Ammon's horn (tissue), 1 donor: ENCODE measurements at regions not wholly inside any gene's neighbourhood (a gene's known extent, or its start where the extent isn't known, plus 50 kb on each side); places are given as distances from the start of the nearest gene placed in this dataset.
"Not testable (repeated sequence)": the region's sequence is repeated elsewhere in the genome, so short reads cannot be mapped to it uniquely, and the experiment has no call there.

ENCODE experiments used
- DNase-seq: peaks from one replicate; pipeline ENCODE4 v3.0.0-alpha.2; 2016; ENCODE audit warnings: low spot score

- not testable (repeated sequence) for DNase-seq
These were observed 210.3 kb upstream of the ELL2 start for GRCh38 chr5:96171973-96172372.

- not testable (repeated sequence) for DNase-seq
These were observed 209.0 kb upstream of the ELL2 start for GRCh38 chr5:96170481-96171125.

GRCh38 chr5:96168833-96169232, 207.2 kb upstream of the ELL2 start:
- DNase-seq: not testable (repeated sequence)

GRCh38 chr5:96159043-96159442, 197.4 kb upstream of the ELL2 start:
- DNase-seq: no peak

- DNase-seq: no peak
These were observed 196.2 kb upstream of the ELL2 start for GRCh38 chr5:96157841-96158291.

- no peak for DNase-seq
These were observed 195.6 kb upstream of the ELL2 start for GRCh38 chr5:96157077-96157780.

GRCh38 chr5:96155147-96155546, 193.5 kb upstream of the ELL2 start:
- DNase-seq: no peak

GRCh38 chr5:96151891-96152290, 190.2 kb upstream of the ELL2 start:
- DNase-seq: peak; percentile 6

GRCh38 chr5:96150007-96150406, 188.4 kb upstream of the ELL2 start:
- DNase-seq: no peak

GRCh38 chr5:96149546-96149945, 187.9 kb upstream of the ELL2 start:
- no peak for DNase-seq

GRCh38 chr5:96149021-96149420, 187.4 kb upstream of the ELL2 start:
- no peak for DNase-seq

GRCh38 chr5:96148376-96148775, 186.7 kb upstream of the ELL2 start:
- DNase-seq: no peak

GRCh38 chr5:96147866-96148265, 186.2 kb upstream of the ELL2 start:
- no peak for DNase-seq

- peak; percentile 75 for DNase-seq
These were observed 185.0 kb upstream of the ELL2 start for GRCh38 chr5:96146675-96147074.

GRCh38 chr5:96144289-96144688, 182.6 kb upstream of the ELL2 start:
- DNase-seq: no peak

GRCh38 chr5:96143450-96143849, 181.8 kb upstream of the ELL2 start:
- no peak for DNase-seq

GRCh38 chr5:96142786-96143434, 181.3 kb upstream of the ELL2 start:
- DNase-seq: no peak

- DNase-seq: no peak
These were observed 180.6 kb upstream of the ELL2 start for GRCh38 chr5:96142184-96142781.

GRCh38 chr5:96141749-96142148, 180.1 kb upstream of the ELL2 start:
- no peak for DNase-seq

GRCh38 chr5:96140496-96140895, 178.8 kb upstream of the ELL2 start:
- no peak for DNase-seq

GRCh38 chr5:96140084-96140483, 178.4 kb upstream of the ELL2 start:
- no peak for DNase-seq

GRCh38 chr5:96134886-96135285, 173.2 kb upstream of the ELL2 start:
- DNase-seq: no peak
